ENCODE measurements at regions not wholly inside any gene's neighbourhood (a gene's known extent, or its start where the extent isn't known, plus 50 kb on each side); places are given as distances from the start of the nearest gene placed in this dataset.

- no peak for DNase-seq (ENCODE audit: low spot score in 2 of 2)
- H3K9me3 ChIP-seq, result no peaks in the 10 kb centered on the region
- H3K27ac ChIP-seq, result no peak overlapping the region
- no peak overlapping the region for H3K4me3 ChIP-seq
- intact Hi-C loops (cut with DNase I), result no loop called here
- TF ChIP-seq CTCF (IDR thresholded peaks at IDR 0.05), result no peak
- H3K27me3 ChIP-seq, result no peaks in the 10 kb centered on the region
- H3K36me3 ChIP-seq, result no peaks in the 10 kb centered on the region
- H3K4me1 ChIP-seq, result no peaks in the 10 kb centered on the region
Measured at GRCh38 chr1:78715181-78715661, 65.6 kb downstream of the IFI44 start.

- H3K36me3 ChIP-seq, result no peaks in the 10 kb centered on the region
- no peak overlapping the region for H3K4me3 ChIP-seq
- H3K27me3 ChIP-seq, result no peaks in the 10 kb centered on the region
- no peak for DNase-seq (ENCODE audit: low spot score in 2 of 2)
- H3K4me1 ChIP-seq, result no peaks in the 10 kb centered on the region
- no peak for TF ChIP-seq CTCF (IDR thresholded peaks at IDR 0.05)
- intact Hi-C loops (cut with DNase I), result no loop called here
- no peak overlapping the region for H3K27ac ChIP-seq
- H3K9me3 ChIP-seq, result no peaks in the 10 kb centered on the region
Measured at GRCh38 chr1:78716186-78716585, 66.6 kb downstream of the IFI44 start.

- no peaks in the 10 kb centered on the region for H3K9me3 ChIP-seq
- TF ChIP-seq CTCF (IDR thresholded peaks at IDR 0.05), result no peak
- intact Hi-C loops (cut with DNase I), result no loop called here
- no peaks in the 10 kb centered on the region for H3K27me3 ChIP-seq
- H3K27ac ChIP-seq, result no peak overlapping the region
- no peaks in the 10 kb centered on the region for H3K4me1 ChIP-seq
- no peaks in the 10 kb centered on the region for H3K36me3 ChIP-seq
- DNase-seq (ENCODE audit: low spot score in 2 of 2), result no peak
- no peak overlapping the region for H3K4me3 ChIP-seq
Measured at GRCh38 chr1:78718566-78718965, 68.9 kb downstream of the IFI44 start.

GRCh38 chr1:78721136-78721535, 71.5 kb downstream of the IFI44 start:
- Histone ChIP-seq H3K4me3 (no peak overlapping the region), H3K36me3 (no peaks in the 10 kb centered on the region), H3K9me3 (no peaks in the 10 kb centered on the region), H3K27me3 (no peaks in the 10 kb centered on the region), H3K4me1 (no peaks in the 10 kb centered on the region), H3K27ac (no peak overlapping the region)
- no peak for DNase-seq (ENCODE audit: low spot score in 2 of 2)
- no peak for TF ChIP-seq CTCF (IDR thresholded peaks at IDR 0.05)
- intact Hi-C loops (cut with DNase I), result no loop called here

GRCh38 chr1:78722105-78722504, 72.5 kb downstream of the IFI44 start:
- intact Hi-C loops (cut with DNase I), result no loop called here

More at GRCh38 chr1:78722105-78722504, 72.5 kb downstream of the IFI44 start:
- Histone ChIP-seq H3K27ac (no peak overlapping the region), H3K4me3 (no peak overlapping the region), H3K36me3 (no peaks in the 10 kb centered on the region), H3K4me1 (no peaks in the 10 kb centered on the region), H3K27me3 (no peaks in the 10 kb centered on the region), H3K9me3 (no peaks in the 10 kb centered on the region)
- DNase-seq (ENCODE audit: low spot score in 2 of 2), result no peak
- TF ChIP-seq CTCF (IDR thresholded peaks at IDR 0.05), result no peak

Measured in ascending aorta (tissue), 2 donors.